ENCODE measurements at regions not wholly inside any gene's neighbourhood (a gene's known extent, or its start where the extent isn't known, plus 50 kb on each side); places are given as distances from the start of the nearest gene placed in this dataset.
"Not testable (repeated sequence)": the region's sequence is repeated elsewhere in the genome, so short reads cannot be mapped to it uniquely, and the experiment has no call there.

GRCh38 chr14:87754520-87755223, 238.3 kb downstream of the GALC start:
- Histone ChIP-seq H3K4me3 (ENCODE audit: insufficient read depth, low read length) (no peak overlapping the region), H3K36me3 (ENCODE audit: insufficient read depth, low read length) (no peaks in the 10 kb centered on the region), H3K27me3 (ENCODE audit: insufficient read depth, low read length) (no peaks in the 10 kb centered on the region), H3K4me2 (ENCODE audit: insufficient read depth, low read length) (no peak overlapping the region), H2AFZ (ENCODE audit: low read length) (no peak overlapping the region), H3K79me2 (ENCODE audit: insufficient read depth, low read length) (no peaks in the 10 kb centered on the region), H3K4me1 (ENCODE audit: insufficient read depth, low read length) (no peaks in the 10 kb centered on the region), H3K9me3 (ENCODE audit: low read depth, low read length) (no peaks in the 10 kb centered on the region), H3K27ac (ENCODE audit: low read depth, low read length) (no peak overlapping the region), H4K20me1 (ENCODE audit: insufficient read depth, low read length) (no peaks in the 10 kb centered on the region)
- no peak for DNase-seq (ENCODE audit: insufficient read length, low spot score, missing footprints)
- TF ChIP-seq, protein P1, sequence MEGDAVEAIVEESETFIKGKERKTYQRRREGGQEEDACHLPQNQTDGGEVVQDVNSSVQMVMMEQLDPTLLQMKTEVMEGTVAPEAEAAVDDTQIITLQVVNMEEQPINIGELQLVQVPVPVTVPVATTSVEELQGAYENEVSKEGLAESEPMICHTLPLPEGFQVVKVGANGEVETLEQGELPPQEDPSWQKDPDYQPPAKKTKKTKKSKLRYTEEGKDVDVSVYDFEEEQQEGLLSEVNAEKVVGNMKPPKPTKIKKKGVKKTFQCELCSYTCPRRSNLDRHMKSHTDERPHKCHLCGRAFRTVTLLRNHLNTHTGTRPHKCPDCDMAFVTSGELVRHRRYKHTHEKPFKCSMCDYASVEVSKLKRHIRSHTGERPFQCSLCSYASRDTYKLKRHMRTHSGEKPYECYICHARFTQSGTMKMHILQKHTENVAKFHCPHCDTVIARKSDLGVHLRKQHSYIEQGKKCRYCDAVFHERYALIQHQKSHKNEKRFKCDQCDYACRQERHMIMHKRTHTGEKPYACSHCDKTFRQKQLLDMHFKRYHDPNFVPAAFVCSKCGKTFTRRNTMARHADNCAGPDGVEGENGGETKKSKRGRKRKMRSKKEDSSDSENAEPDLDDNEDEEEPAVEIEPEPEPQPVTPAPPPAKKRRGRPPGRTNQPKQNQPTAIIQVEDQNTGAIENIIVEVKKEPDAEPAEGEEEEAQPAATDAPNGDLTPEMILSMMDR (IDR thresholded peaks at IDR 0.05; ENCODE audit: extremely low read depth, low read depth, low read length): no peak

DNA sequence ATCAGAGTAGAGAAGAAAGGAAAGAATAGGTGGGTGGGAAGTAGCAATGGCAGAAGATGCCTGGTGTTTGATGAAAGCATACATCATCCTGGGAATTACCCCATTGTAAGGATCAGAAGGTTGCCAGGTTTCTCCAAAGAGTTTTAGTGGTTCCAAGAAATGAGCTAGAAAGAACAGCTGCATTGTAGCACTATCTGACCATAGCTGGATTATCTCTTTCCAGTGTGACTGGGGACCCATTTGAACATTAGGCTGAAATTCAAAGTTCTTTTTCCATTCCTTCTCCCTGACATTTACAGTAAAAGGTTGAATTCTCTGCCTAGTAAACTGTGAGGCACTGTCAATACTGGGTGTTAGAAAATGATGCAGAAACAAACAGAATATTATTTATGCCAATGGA, 244.4 kb downstream of the GALC start:
- no peaks in the 10 kb centered on the region for H4K20me1 ChIP-seq (ENCODE audit: insufficient read depth, low read length)
- H2AFZ ChIP-seq (ENCODE audit: low read length): no peak overlapping the region
- H3K9me3 ChIP-seq (ENCODE audit: low read depth, low read length): no peaks in the 10 kb centered on the region
- TF ChIP-seq, protein P1 (IDR thresholded peaks at IDR 0.05; ENCODE audit: extremely low read depth, low read depth, low read length): no peak
- DNase-seq (ENCODE audit: insufficient read length, low spot score, missing footprints): no peak
- no peak overlapping the region for H3K4me2 ChIP-seq (ENCODE audit: insufficient read depth, low read length)
- no peak overlapping the region for H3K27ac ChIP-seq (ENCODE audit: low read depth, low read length)
- H3K79me2 ChIP-seq (ENCODE audit: insufficient read depth, low read length): no peaks in the 10 kb centered on the region
- no peak overlapping the region for H3K4me3 ChIP-seq (ENCODE audit: insufficient read depth, low read length)
- H3K4me1 ChIP-seq (ENCODE audit: insufficient read depth, low read length): no peaks in the 10 kb centered on the region
- no peaks in the 10 kb centered on the region for H3K36me3 ChIP-seq (ENCODE audit: insufficient read depth, low read length)
- H3K27me3 ChIP-seq (ENCODE audit: insufficient read depth, low read length): no peaks in the 10 kb centered on the region

- Histone ChIP-seq H3K36me3 (ENCODE audit: insufficient read depth, low read length) (no peaks in the 10 kb centered on the region), H3K4me2 (ENCODE audit: insufficient read depth, low read length) (no peak overlapping the region), H3K79me2 (ENCODE audit: insufficient read depth, low read length) (no peaks in the 10 kb centered on the region), H4K20me1 (ENCODE audit: insufficient read depth, low read length) (no peaks in the 10 kb centered on the region), H3K4me3 (ENCODE audit: insufficient read depth, low read length) (no peak overlapping the region), H3K9me3 (ENCODE audit: low read depth, low read length) (peaks cover 2% of the 10 kb centered on the region), H3K27me3 (ENCODE audit: insufficient read depth, low read length) (no peaks in the 10 kb centered on the region), H2AFZ (ENCODE audit: low read length) (no peak overlapping the region), H3K4me1 (ENCODE audit: insufficient read depth, low read length) (no peaks in the 10 kb centered on the region), H3K27ac (ENCODE audit: low read depth, low read length) (no peak overlapping the region)
- no peak for DNase-seq (ENCODE audit: insufficient read length, low spot score, missing footprints)
- TF ChIP-seq, protein P1 (IDR thresholded peaks at IDR 0.05; ENCODE audit: extremely low read depth, low read depth, low read length): peak; percentile 16
Measured at GRCh38 chr14:87745507-87746118, 247.4 kb downstream of the GALC start.

DNA sequence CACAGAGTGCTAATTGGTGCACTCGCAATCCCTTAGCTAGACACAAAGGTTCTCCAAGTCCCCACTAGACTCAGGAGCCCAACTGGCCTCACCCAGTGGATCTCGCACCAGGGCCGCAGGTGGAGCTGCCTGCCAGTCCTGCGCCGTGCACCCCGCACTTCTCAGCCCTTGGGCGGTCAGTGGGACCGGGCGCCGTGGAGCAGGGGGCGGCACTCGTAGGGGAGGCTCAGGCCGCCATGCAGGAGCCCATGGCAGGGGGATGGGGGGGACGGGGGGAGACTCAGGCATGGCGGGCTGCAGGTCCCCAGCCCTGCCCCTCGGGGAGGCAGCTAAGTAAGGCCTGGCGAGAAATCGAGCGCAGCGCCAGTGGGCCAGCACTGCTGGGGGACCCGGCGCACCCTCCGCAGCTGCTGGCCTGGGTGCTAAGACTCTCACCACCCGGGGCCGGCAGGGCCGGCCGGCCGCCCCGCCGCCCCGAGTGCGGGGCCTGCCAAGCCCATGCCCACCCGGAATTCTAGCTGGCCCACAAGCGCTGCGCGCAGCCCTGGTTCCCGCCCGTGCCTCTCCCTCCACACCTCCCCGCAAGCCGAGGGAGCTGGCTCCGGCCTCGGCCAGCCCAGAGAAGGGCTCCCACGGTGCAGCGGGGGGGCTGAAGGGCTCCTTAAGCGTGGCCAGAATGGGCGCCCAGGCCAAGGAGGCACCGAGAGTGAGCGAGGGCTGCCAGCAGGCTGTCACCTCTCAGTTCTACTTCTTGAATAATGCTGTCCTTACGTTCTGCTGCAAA, 258.2 kb downstream of the GALC start:
- not testable (repeated sequence) for H3K4me2 ChIP-seq (ENCODE audit: insufficient read depth, low read length); H3K9me3 ChIP-seq (ENCODE audit: low read depth, low read length); H3K27me3 ChIP-seq (ENCODE audit: insufficient read depth, low read length); DNase-seq (ENCODE audit: insufficient read length, low spot score, missing footprints); H3K79me2 ChIP-seq (ENCODE audit: insufficient read depth, low read length); H3K4me3 ChIP-seq (ENCODE audit: insufficient read depth, low read length); H4K20me1 ChIP-seq (ENCODE audit: insufficient read depth, low read length); H3K27ac ChIP-seq (ENCODE audit: low read depth, low read length); H2AFZ ChIP-seq (ENCODE audit: low read length); H3K36me3 ChIP-seq (ENCODE audit: insufficient read depth, low read length); H3K4me1 ChIP-seq (ENCODE audit: insufficient read depth, low read length)

DNA sequence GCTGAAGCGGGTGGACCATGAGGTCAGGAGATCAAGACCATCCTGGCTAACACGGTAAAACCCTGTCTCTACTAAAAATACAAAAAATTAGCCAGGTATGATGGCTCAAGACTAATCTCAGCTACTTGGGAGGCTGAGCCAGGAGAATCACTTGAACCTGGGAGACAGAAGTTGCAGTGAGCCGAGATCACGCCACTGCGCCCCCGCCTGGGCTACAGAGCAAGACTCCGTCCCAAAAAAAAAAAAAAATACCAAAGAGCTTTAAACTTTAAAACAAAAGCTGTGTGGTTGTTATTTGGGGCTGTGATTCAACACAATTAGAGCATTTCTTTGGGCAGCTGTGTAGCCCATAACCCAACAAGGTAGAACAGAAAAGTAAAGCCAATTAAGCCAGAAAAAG, 259.9 kb downstream of the GALC start:
- H3K9me3 ChIP-seq (ENCODE audit: low read depth, low read length); H4K20me1 ChIP-seq (ENCODE audit: insufficient read depth, low read length); DNase-seq (ENCODE audit: insufficient read length, low spot score, missing footprints); H3K27ac ChIP-seq (ENCODE audit: low read depth, low read length); H3K27me3 ChIP-seq (ENCODE audit: insufficient read depth, low read length); H2AFZ ChIP-seq (ENCODE audit: low read length); H3K36me3 ChIP-seq (ENCODE audit: insufficient read depth, low read length); H3K4me3 ChIP-seq (ENCODE audit: insufficient read depth, low read length); H3K4me2 ChIP-seq (ENCODE audit: insufficient read depth, low read length); H3K4me1 ChIP-seq (ENCODE audit: insufficient read depth, low read length); H3K79me2 ChIP-seq (ENCODE audit: insufficient read depth, low read length): not testable (repeated sequence)
